Neuronal stem cell (in vitro differentiated cells): ENCODE measurements at regions not wholly inside any gene's neighbourhood (a gene's known extent, or its start where the extent isn't known, plus 50 kb on each side); places are given as distances from the start of the nearest gene placed in this dataset.

ENCODE experiments used
- DNase-seq: peaks from one replicate; pipeline ENCODE4 v3.0.0-alpha.2; 2013; ENCODE audit warnings: low spot score
- H2AFZ ChIP-seq: one replicate; pipeline ENCODE4 v1.6.1; 2013; ENCODE audit warnings: mild to moderate bottlenecking, low read length, inconsistent platforms
- H2AK5ac ChIP-seq: 2 replicates; pipeline ENCODE4 v1.6.1; 2013; ENCODE audit warnings: low read depth, mild to moderate bottlenecking, inconsistent platforms, low read length, moderate library complexity, mixed read lengths
- H2BK120ac ChIP-seq: 2 replicates; pipeline ENCODE4 v1.6.1; 2013; ENCODE audit warnings: low read depth, mild to moderate bottlenecking, inconsistent platforms, low read length, moderate library complexity, mixed read lengths
- H2BK12ac ChIP-seq: one replicate; pipeline ENCODE4 v1.6.1; 2013; ENCODE audit warnings: low read length, inconsistent platforms
- H2BK15ac ChIP-seq: 2 replicates; pipeline ENCODE4 v1.6.1; 2013; ENCODE audit warnings: mild to moderate bottlenecking, low read length, inconsistent platforms, mixed read lengths
- H2BK5ac ChIP-seq: one replicate; pipeline ENCODE4 v1.6.1; 2013; ENCODE audit warnings: inconsistent platforms, mild to moderate bottlenecking, low read length, moderate library complexity
- H3K14ac ChIP-seq: one replicate; pipeline ENCODE4 v1.6.1; 2013; ENCODE audit warnings: low read length, inconsistent platforms
- H3K18ac ChIP-seq: 2 replicates; pipeline ENCODE4 v1.6.1; 2013; ENCODE audit warnings: low read length, inconsistent platforms
- H3K23ac ChIP-seq: 2 replicates; pipeline ENCODE4 v1.6.1; 2013; ENCODE audit warnings: low read depth, mild to moderate bottlenecking, mixed read lengths, low read length, inconsistent platforms; ENCODE audit not compliant: poor library complexity
- H3K27ac ChIP-seq: replicated peaks from 3 replicates; pipeline ENCODE4 v1.5.1; 2013; ENCODE audit warnings: low read length, inconsistent platforms
- H3K27me3 ChIP-seq, 3 experiments: 2 replicates each; pipeline ENCODE4 v1.6.1; 2013; ENCODE audit warnings: low read length in 3 of 3, mild to moderate bottlenecking in 2 of 3, inconsistent platforms in 1 of 3, low read depth in 1 of 3, mixed read lengths in 1 of 3, moderate library complexity in 1 of 3; ENCODE audit not compliant: control insufficient read depth in 3 of 3, insufficient read depth in 3 of 3
- H3K36me3 ChIP-seq, 2 donors: replicated peaks in 1 of 2; 2 replicates each; pipeline ENCODE4 v1.6.1; 2013; ENCODE audit warnings: low read length in 2 of 2; ENCODE audit not compliant: control insufficient read depth in 2 of 2, insufficient read depth in 2 of 2
- H3K4ac ChIP-seq: 2 replicates; pipeline ENCODE4 v1.6.1; 2013; ENCODE audit warnings: inconsistent platforms, mild to moderate bottlenecking, low read length, moderate library complexity
- H3K4me1 ChIP-seq, 2 donors: 1 replicate in 1 of 2; 2 replicates in 1 of 2; pipeline ENCODE4 v1.6.1; 2013; ENCODE audit warnings: low read length in 2 of 2, low read depth in 1 of 2; ENCODE audit not compliant: control insufficient read depth in 2 of 2, insufficient read depth in 1 of 2
- H3K4me2 ChIP-seq: one replicate; pipeline ENCODE4 v1.6.1; 2013; ENCODE audit warnings: mild to moderate bottlenecking, low read length, inconsistent platforms; ENCODE audit not compliant: insufficient read depth, poor library complexity, severe bottlenecking
- H3K4me3 ChIP-seq, 2 donors: 2 replicates each; pipeline ENCODE4 v1.5.1; 2013; ENCODE audit warnings: low read length in 2 of 2, mild to moderate bottlenecking in 2 of 2, inconsistent platforms in 1 of 2, moderate library complexity in 1 of 2
- H3K79me1 ChIP-seq: one replicate; pipeline ENCODE4 v1.6.1; 2013; ENCODE audit warnings: low read depth, mild to moderate bottlenecking, inconsistent platforms, low read length, moderate library complexity
- H3K9ac ChIP-seq: one replicate; pipeline ENCODE4 v1.6.1; 2013; ENCODE audit warnings: mild to moderate bottlenecking, low read depth, low read length, inconsistent platforms; ENCODE audit not compliant: poor library complexity
- H3K9me3 ChIP-seq, 2 donors: replicated peaks in 1 of 2; 2 replicates each; pipeline versions ENCODE3 to v1.6.1; 2013; ENCODE audit warnings: low read length in 2 of 2, mild to moderate bottlenecking in 2 of 2, inconsistent platforms in 1 of 2, low read depth in 1 of 2, mixed read lengths in 1 of 2, moderate library complexity in 1 of 2; ENCODE audit not compliant: control insufficient read depth in 2 of 2, insufficient read depth in 1 of 2
- H4K8ac ChIP-seq: one replicate; pipeline ENCODE4 v1.6.1; 2013; ENCODE audit warnings: low read depth, mild to moderate bottlenecking, inconsistent platforms, low read length, moderate library complexity
- H4K91ac ChIP-seq: one replicate; pipeline ENCODE4 v1.6.1; 2013; ENCODE audit warnings: low read length, low read depth, mild to moderate bottlenecking, inconsistent platforms; ENCODE audit not compliant: poor library complexity
- WGBS, 2 donors: extraction: QIAGEN DNeasy Blood & Tissue Kit; methylation state at CpG; one replicate each; pipeline ENCODE4 v1.1.7; 2013; ENCODE audit warnings: missing lambda C conversion rate in 2 of 2, mixed read lengths in 1 of 2; ENCODE audit not compliant: insufficient read length in 2 of 2, insufficient replicate concordance in 1 of 2; ENCODE audit errors: extremely low coverage in 2 of 2; 5-methylcytosine and 5-hydroxymethylcytosine counted together

DNA sequence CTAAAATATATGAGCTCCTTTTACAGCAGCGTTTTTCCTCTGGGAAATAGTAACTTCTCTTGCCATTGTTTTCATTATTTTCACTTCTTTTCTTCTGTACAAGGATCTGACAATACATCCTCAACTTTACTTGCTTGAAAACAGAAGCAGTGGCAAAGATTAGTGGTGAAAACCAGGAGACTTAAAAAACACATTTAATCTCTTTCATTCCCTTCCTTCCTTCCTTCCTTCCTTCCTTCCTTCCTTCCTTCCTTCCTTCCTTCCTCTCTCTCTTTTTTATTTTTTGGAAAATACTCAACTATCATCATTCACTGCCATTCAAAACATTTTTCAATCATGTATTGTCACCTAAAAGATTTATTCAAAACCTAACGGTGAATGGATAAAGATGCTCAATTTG lies 1411.4 kb downstream of the NCAM2 start:
- H3K36me3 ChIP-seq: no peaks in the 10 kb centered on the region
- no peak overlapping the region for H3K18ac ChIP-seq
- no peak overlapping the region for H2AK5ac ChIP-seq
- H3K4me2 ChIP-seq: no peak overlapping the region
- H3K14ac ChIP-seq: no peak overlapping the region
- no peak overlapping the region for H4K91ac ChIP-seq
- H3K4me1 ChIP-seq: no peaks in the 10 kb centered on the region
- H3K79me1 ChIP-seq: no peaks in the 10 kb centered on the region
- no peak overlapping the region for H2AFZ ChIP-seq
- H3K23ac ChIP-seq: no peak overlapping the region
- H3K4me3 ChIP-seq: no peak overlapping the region
- no peak overlapping the region for H3K4ac ChIP-seq
- no peak for DNase-seq
- no peak overlapping the region for H3K27ac ChIP-seq
- no peak overlapping the region for H2BK12ac ChIP-seq
- H2BK120ac ChIP-seq: no peak overlapping the region
- no peaks in the 10 kb centered on the region for H3K27me3 ChIP-seq
- no peak overlapping the region for H2BK5ac ChIP-seq
- no peak overlapping the region for H2BK15ac ChIP-seq
- WGBS, 2 donors: no CpG with 5 or more reads among the region's 2 CpGs
- no peak overlapping the region for H4K8ac ChIP-seq
- H3K9ac ChIP-seq: no peak overlapping the region
- H3K9me3 ChIP-seq: no peaks in the 10 kb centered on the region

DNA sequence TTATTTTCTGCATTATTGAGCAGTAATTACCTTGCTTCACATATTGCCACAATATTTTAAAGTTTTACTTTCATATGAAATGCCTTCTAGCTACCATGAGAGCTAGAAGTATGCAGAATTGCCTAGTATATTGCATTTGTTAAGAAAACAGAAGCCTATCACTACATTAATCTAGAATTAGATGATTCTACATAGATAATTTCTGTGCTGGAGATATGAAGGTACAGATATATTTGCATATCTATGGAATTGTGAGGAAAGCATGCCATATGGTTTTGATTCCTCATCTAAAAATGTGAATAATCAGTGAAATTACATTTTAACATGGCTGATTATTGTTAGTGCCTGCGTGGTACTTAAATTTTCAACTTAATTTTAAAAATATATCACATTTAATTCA lies 1418.3 kb downstream of the NCAM2 start:
- no peaks in the 10 kb centered on the region for H3K79me1 ChIP-seq
- H3K9me3 ChIP-seq: no peaks in the 10 kb centered on the region
- no CpG with 5 or more reads among the region's 1 CpG for WGBS, 2 donors
- no peak overlapping the region for H2AK5ac ChIP-seq
- no peak overlapping the region for H3K9ac ChIP-seq
- H3K4me2 ChIP-seq: no peak overlapping the region
- H3K4me1 ChIP-seq: no peaks in the 10 kb centered on the region
- H3K36me3 ChIP-seq: no peaks in the 10 kb centered on the region
- H2BK5ac ChIP-seq: no peak overlapping the region
- no peak overlapping the region for H3K27ac ChIP-seq
- H2BK15ac ChIP-seq: no peak overlapping the region
- H3K23ac ChIP-seq: no peak overlapping the region
- no peak overlapping the region for H2BK120ac ChIP-seq
- H3K4ac ChIP-seq: no peak overlapping the region
- no peak overlapping the region for H2BK12ac ChIP-seq
- no peak overlapping the region for H3K18ac ChIP-seq
- no peak overlapping the region for H2AFZ ChIP-seq
- no peak for DNase-seq
- H3K14ac ChIP-seq: no peak overlapping the region
- H3K27me3 ChIP-seq: no peaks in the 10 kb centered on the region
- no peak overlapping the region for H4K8ac ChIP-seq
- H3K4me3 ChIP-seq: no peak overlapping the region
- H4K91ac ChIP-seq: no peak overlapping the region

GRCh38 chr21:22421416-22422180 lies 1423.4 kb downstream of the NCAM2 start:
- Histone ChIP-seq H3K36me3 (no peaks in the 10 kb centered on the region), H2AK5ac (no peak overlapping the region), H4K91ac (no peak overlapping the region), H3K9ac (no peak overlapping the region), H2BK15ac (no peak overlapping the region), H3K79me1 (no peaks in the 10 kb centered on the region), H2BK5ac (no peak overlapping the region), H3K14ac (no peak overlapping the region), H3K9me3 (no peaks in the 10 kb centered on the region), H4K8ac (no peak overlapping the region), H3K27ac (no peak overlapping the region), H2BK120ac (no peak overlapping the region), H3K27me3 (no peaks in the 10 kb centered on the region), H3K4me1 (no peaks in the 10 kb centered on the region), H3K4me3 (no peak overlapping the region), H3K23ac (no peak overlapping the region), H3K18ac (no peak overlapping the region), H2BK12ac (no peak overlapping the region), H3K4ac (no peak overlapping the region), H3K4me2 (no peak overlapping the region), H2AFZ (no peak overlapping the region)
- no peak for DNase-seq
- no CpG with 5 or more reads among the region's 6 CpGs for WGBS, 2 donors

GRCh38 chr21:22438428-22439086 lies 1440.3 kb downstream of the NCAM2 start:
- no peak overlapping the region for H3K27ac ChIP-seq
- H2BK120ac ChIP-seq: no peak overlapping the region
- no peak overlapping the region for H3K9ac ChIP-seq
- no peak overlapping the region for H2AK5ac ChIP-seq
- no peak overlapping the region for H3K4ac ChIP-seq
- H2AFZ ChIP-seq: peak overlapping the region; percentile 38
- no peak overlapping the region for H2BK12ac ChIP-seq
- H3K18ac ChIP-seq: no peak overlapping the region
- no peaks in the 10 kb centered on the region for H3K27me3 ChIP-seq
- H4K8ac ChIP-seq: no peak overlapping the region
- H3K79me1 ChIP-seq: no peaks in the 10 kb centered on the region
- H4K91ac ChIP-seq: no peak overlapping the region
- no peak overlapping the region for H2BK5ac ChIP-seq
- H3K14ac ChIP-seq: no peak overlapping the region
- H3K4me1 ChIP-seq: no peaks in the 10 kb centered on the region
- H3K9me3 ChIP-seq: no peaks in the 10 kb centered on the region
- no peak overlapping the region for H2BK15ac ChIP-seq
- DNase-seq: no peak
- no CpG with 5 or more reads among the region's 8 CpGs for WGBS, 2 donors
- no peak overlapping the region for H3K23ac ChIP-seq
- H3K36me3 ChIP-seq: no peaks in the 10 kb centered on the region
- H3K4me3 ChIP-seq: no peak overlapping the region
- H3K4me2 ChIP-seq: no peak overlapping the region
